ENCODE measurements at regions not wholly inside any gene's neighbourhood (a gene's known extent, or its start where the extent isn't known, plus 50 kb on each side); places are given as distances from the start of the nearest gene placed in this dataset.

- DNase-seq (no peak), ATAC-seq (replicated peaks) (peak; percentile 17 to 25)
- H3K27me3 Mint-ChIP-seq: peaks cover 6 to 21% of the 10 kb centered on the region in 2 donors
- no peak overlapping the region for H3K27ac Mint-ChIP-seq
- H3K9me3 Mint-ChIP-seq: no peaks in the 10 kb centered on the region
- no peaks in the 10 kb centered on the region for H3K36me3 Mint-ChIP-seq
- no peak overlapping the region for H3K4me3 Mint-ChIP-seq
- H3K4me1 Mint-ChIP-seq: no peaks in the 10 kb centered on the region
Measured at GRCh38 chr2:204177251-204177976, 240.9 kb downstream of the ICOS start.

DNA sequence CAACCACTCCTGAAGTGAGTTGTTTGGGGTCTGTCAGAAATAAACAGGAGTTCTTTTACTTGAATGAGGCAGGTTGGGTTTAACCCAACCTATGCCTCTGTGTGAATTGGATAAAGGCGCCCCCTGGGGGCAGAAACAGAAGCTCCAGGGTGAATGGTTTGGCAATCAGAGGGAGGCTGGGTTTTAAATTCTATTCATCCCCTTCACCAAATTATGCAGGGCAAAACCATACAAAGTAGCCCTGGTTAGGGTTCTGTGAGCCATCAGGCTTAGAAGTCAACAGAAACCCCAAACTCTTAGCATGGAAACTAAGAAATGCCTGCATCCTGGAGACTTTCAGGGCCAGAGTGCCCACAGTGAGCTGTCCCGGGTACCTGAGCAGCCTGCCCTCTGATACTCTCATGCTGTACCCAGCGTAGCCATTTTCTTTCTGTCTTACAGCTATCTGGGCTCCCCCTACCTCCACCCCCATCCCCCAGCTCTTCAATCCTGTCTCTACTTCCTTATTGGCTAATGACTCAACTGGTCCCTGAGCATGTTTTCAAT lies 241.5 kb downstream of the ICOS start:
- no peak overlapping the region for H3K27ac Mint-ChIP-seq

GRCh38 chr2:204180649-204181048 lies 244.1 kb downstream of the ICOS start:
- peaks cover 9 to 21% of the 10 kb centered on the region in 2 donors for H3K27me3 Mint-ChIP-seq
- H3K27ac Mint-ChIP-seq: no peak overlapping the region
- no peaks in the 10 kb centered on the region for H3K36me3 Mint-ChIP-seq
- no peak overlapping the region for H3K4me3 Mint-ChIP-seq
- H3K9me3 Mint-ChIP-seq: no peaks in the 10 kb centered on the region
- DNase-seq: no peak
- no peak for ATAC-seq (replicated peaks)
- H3K4me1 Mint-ChIP-seq: no peaks in the 10 kb centered on the region

More for the DNA sequence above, 241.5 kb downstream of the ICOS start:
- Mint-ChIP-seq H3K9me3 (no peaks in the 10 kb centered on the region), H3K4me3 (no peak overlapping the region), H3K27me3 (peaks cover 6 to 21% of the 10 kb centered on the region in 2 donors), H3K4me1 (no peaks in the 10 kb centered on the region), H3K36me3 (no peaks in the 10 kb centered on the region)
- peak; percentile 1 for DNase-seq
- peak; percentile 74 to 78 for ATAC-seq (replicated peaks)

GRCh38 chr2:204183608-204184007 lies 247.0 kb downstream of the ICOS start:
- no peak overlapping the region for H3K27ac Mint-ChIP-seq
- no peak for ATAC-seq (replicated peaks)
- no peak overlapping the region for H3K4me3 Mint-ChIP-seq
- H3K36me3 Mint-ChIP-seq: no peaks in the 10 kb centered on the region
- H3K27me3 Mint-ChIP-seq: peaks cover 6 to 12% of the 10 kb centered on the region in 2 donors
- no peaks in the 10 kb centered on the region for H3K9me3 Mint-ChIP-seq
- H3K4me1 Mint-ChIP-seq: no peaks in the 10 kb centered on the region
- DNase-seq: no peak

DNA sequence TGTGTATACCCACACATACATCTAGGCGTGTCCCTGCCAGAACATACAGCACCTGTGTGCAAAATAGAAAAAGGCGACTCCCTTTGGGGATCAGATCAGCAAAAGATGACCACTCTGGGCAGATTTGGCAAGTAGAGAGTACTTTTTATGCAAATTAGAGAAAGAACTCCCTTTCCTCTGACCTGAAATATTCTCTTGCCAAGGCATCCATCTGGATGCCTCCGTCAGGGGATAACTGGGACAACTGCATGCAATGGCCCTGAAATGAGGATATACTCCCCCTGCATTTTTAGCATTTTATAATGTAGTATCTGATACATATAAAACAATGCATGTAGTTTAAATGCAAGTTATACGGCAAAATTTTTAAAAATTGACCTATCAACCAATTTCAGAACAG lies 247.7 kb downstream of the ICOS start:
- no peak for DNase-seq
- Mint-ChIP-seq H3K36me3 (no peaks in the 10 kb centered on the region), H3K27ac (no peak overlapping the region), H3K27me3 (peaks cover 9% of the 10 kb centered on the region in 2 donors), H3K9me3 (no peaks in the 10 kb centered on the region), H3K4me3 (no peak overlapping the region), H3K4me1 (no peaks in the 10 kb centered on the region)
- no peak for ATAC-seq (replicated peaks)

DNA sequence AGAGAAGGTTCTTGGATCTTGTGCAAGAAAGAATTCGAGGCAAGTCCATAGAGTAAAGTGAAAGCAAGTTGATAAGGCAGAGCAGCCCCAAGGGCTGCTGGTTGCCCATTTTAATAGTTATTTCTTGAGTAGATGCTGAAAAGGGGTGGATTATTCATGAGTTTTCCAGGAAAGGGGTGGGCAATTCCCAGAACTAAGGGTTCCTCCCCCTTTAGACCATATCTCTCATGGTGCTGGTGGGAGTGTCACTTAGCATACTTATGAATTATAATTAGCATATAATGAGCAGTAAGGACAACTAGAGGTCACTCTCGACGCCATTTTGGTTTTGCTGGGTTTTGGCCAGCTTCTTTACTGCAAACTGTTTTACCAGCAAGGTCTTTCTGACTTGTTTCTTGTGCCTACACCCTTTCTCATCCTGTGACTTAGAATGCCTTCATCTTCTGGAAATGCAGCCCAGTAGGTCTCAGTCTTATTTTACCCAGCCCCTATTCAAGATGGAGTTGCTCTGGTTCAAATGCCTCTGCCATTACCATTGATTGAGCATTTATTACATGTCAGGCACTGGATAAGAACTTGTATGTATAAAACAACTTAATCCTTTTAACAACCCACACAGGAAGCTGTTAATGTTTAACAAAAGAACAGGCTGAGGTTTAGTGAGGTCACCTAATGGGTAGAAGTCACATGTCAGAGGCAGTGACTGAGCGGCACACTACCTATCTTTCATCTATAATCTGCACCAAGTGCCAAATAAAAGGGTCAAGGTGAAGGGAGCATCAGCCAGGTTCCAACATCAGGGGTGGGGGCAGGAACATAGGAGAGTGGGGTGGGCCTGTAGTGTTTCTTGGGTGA lies 250.9 kb downstream of the ICOS start:
- Mint-ChIP-seq H3K4me1 (no peaks in the 10 kb centered on the region), H3K27me3 (peaks cover 0 to 12% of the 10 kb centered on the region in 2 donors), H3K27ac (no peak overlapping the region), H3K4me3 (no peak overlapping the region), H3K36me3 (no peaks in the 10 kb centered on the region), H3K9me3 (no peaks in the 10 kb centered on the region)
- ATAC-seq (replicated peaks): no peak
- no peak for DNase-seq

- H3K27ac Mint-ChIP-seq: no peak overlapping the region
- H3K27me3 Mint-ChIP-seq: peaks cover 12 to 18% of the 10 kb centered on the region in 2 donors
- no peaks in the 10 kb centered on the region for H3K4me1 Mint-ChIP-seq
- H3K36me3 Mint-ChIP-seq: no peaks in the 10 kb centered on the region
- no peak for ATAC-seq (replicated peaks)
- no peak for DNase-seq
- no peaks in the 10 kb centered on the region for H3K9me3 Mint-ChIP-seq
- no peak overlapping the region for H3K4me3 Mint-ChIP-seq
Measured at GRCh38 chr2:204191574-204191973, 255.0 kb downstream of the ICOS start.

DNA sequence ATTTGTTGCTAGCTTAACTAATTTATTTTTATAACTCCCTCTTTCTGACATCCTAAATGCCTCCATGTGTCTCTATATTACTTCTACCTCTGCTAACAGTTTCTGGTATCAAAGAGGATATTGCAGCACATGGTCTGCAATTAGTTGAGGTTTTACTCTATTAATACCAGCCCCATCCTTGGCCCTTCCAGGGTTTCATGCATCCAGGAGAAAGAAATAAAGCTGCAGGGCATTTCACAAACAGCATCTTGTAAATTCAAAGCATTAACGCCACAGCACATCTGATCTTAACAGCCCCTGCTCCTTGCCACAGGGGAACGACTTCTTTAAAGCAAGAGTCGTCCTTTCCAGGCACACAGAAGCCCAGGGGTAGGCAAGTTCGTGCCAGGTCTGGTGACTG lies 258.9 kb downstream of the ICOS start:
- ATAC-seq (replicated peaks) (no peak), DNase-seq (no peak)
- no peaks in the 10 kb centered on the region for H3K9me3 Mint-ChIP-seq
- no peaks in the 10 kb centered on the region for H3K4me1 Mint-ChIP-seq
- no peaks in the 10 kb centered on the region for H3K36me3 Mint-ChIP-seq
- no peak overlapping the region for H3K4me3 Mint-ChIP-seq
- H3K27me3 Mint-ChIP-seq: peaks cover 11 to 12% of the 10 kb centered on the region in 2 donors
- no peak overlapping the region for H3K27ac Mint-ChIP-seq

- Mint-ChIP-seq H3K4me1 (no peaks in the 10 kb centered on the region), H3K27me3 (peaks cover 11 to 12% of the 10 kb centered on the region in 2 donors)
- ATAC-seq (replicated peaks): no peak
Measured at GRCh38 chr2:204197336-204198005, 260.9 kb downstream of the ICOS start.

DNA sequence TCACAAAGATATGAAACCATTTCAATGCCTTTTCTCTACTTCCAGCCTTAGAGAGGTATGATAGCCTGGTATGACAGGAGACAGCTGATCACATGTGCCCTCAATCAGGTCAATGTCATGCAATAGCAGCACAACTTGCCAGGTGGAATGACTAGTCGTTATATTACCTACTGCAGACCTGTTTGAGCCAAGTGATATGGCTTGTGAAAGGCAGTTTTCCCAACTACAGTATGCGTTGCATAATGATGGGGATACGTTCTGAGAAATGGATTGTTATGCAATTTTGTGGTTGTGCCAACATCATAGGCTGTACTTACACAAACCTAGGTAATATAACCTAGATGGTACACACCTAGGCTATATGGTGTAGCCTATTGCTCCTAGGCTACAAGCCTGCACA lies 262.8 kb downstream of the ICOS start:
- no peak for DNase-seq
- Mint-ChIP-seq H3K9me3 (no peaks in the 10 kb centered on the region), H3K27ac (no peak overlapping the region), H3K27me3 (peaks cover 3 to 12% of the 10 kb centered on the region in 2 donors), H3K4me1 (no peaks in the 10 kb centered on the region), H3K36me3 (no peaks in the 10 kb centered on the region), H3K4me3 (no peak overlapping the region)
- no peak for ATAC-seq (replicated peaks)

More at GRCh38 chr2:204197336-204198005, 260.9 kb downstream of the ICOS start:
- Mint-ChIP-seq H3K27ac (no peak overlapping the region), H3K4me3 (no peak overlapping the region), H3K9me3 (no peaks in the 10 kb centered on the region), H3K36me3 (no peaks in the 10 kb centered on the region)
- no peak for DNase-seq

GRCh38 chr2:204201507-204201906 lies 264.9 kb downstream of the ICOS start:
- DNase-seq (no peak), ATAC-seq (replicated peaks) (no peak)
- Mint-ChIP-seq H3K9me3 (no peaks in the 10 kb centered on the region), H3K27me3 (peaks cover 3 to 8% of the 10 kb centered on the region in 2 donors), H3K27ac (no peak overlapping the region), H3K36me3 (no peaks in the 10 kb centered on the region), H3K4me3 (no peak overlapping the region), H3K4me1 (no peaks in the 10 kb centered on the region)

GRCh38 chr2:204202253-204202652 lies 265.7 kb downstream of the ICOS start:
- no peak overlapping the region for H3K4me3 Mint-ChIP-seq
- H3K9me3 Mint-ChIP-seq: no peaks in the 10 kb centered on the region
- no peak overlapping the region for H3K27ac Mint-ChIP-seq
- no peaks in the 10 kb centered on the region for H3K36me3 Mint-ChIP-seq
- no peak for DNase-seq
- peaks cover 6 to 11% of the 10 kb centered on the region in 2 donors for H3K27me3 Mint-ChIP-seq
- no peak for ATAC-seq (replicated peaks)
- no peaks in the 10 kb centered on the region for H3K4me1 Mint-ChIP-seq

DNA sequence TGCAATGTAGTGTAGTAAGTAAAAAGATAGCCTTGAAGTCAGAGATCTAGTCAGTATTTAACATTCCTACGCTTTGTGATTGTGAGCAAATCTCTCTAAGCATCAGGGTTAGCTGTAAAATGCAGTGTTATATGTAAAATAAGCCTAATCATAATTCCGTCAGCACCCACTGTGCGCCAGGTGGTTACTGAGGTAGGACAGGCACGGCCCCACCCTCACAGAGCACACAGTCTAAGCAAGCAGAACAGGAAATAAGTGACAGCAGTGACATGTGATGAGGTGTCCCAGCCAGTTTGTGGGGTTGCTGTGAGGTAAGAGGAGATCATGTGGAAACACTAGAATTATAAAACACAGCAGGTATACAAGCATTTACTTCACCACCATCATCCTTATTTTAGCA lies 267.1 kb downstream of the ICOS start:
- Mint-ChIP-seq H3K36me3 (no peaks in the 10 kb centered on the region), H3K9me3 (no peaks in the 10 kb centered on the region), H3K4me3 (no peak overlapping the region), H3K27me3 (peaks cover 6 to 11% of the 10 kb centered on the region in 2 donors), H3K27ac (no peak overlapping the region), H3K4me1 (no peaks in the 10 kb centered on the region)
- ATAC-seq (replicated peaks) (no peak), DNase-seq (no peak)

DNA sequence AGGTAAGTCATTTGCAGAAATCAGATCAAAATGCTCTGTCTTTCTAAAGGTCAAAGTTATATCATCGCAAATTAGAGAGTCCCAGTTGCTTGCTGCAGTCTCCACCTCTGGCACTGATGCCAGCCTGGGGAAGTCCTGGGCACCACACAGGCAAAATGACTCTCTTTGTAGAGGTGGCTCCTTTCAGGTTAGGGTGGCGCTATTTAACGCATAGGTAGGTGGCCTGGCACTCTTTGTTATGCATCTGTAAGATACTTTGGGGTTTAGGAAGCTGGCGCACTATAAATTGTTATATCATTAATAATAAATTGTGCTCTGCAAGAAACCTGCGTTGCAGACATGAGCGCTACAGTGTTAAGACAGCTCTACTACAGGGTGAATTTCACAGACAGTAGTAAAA lies 268.5 kb downstream of the ICOS start:
- Mint-ChIP-seq H3K9me3 (no peaks in the 10 kb centered on the region), H3K27ac (no peak overlapping the region), H3K4me1 (no peaks in the 10 kb centered on the region), H3K36me3 (no peaks in the 10 kb centered on the region), H3K4me3 (no peak overlapping the region), H3K27me3 (peaks cover 6 to 11% of the 10 kb centered on the region in 2 donors)
- ATAC-seq (replicated peaks): no peak
- DNase-seq: no peak

All from stimulated activated naive B cell treated with anti-CD40 and anti-IgM and Interleukin-4, amounts not matched to agents 10 μg/mL and 1 μg/mL and 100 μg/mL, for 72 hours (primary cell).